ENCODE measurements at regions not wholly inside any gene's neighbourhood (a gene's known extent, or its start where the extent isn't known, plus 50 kb on each side); places are given as distances from the start of the nearest gene placed in this dataset.

DNA sequence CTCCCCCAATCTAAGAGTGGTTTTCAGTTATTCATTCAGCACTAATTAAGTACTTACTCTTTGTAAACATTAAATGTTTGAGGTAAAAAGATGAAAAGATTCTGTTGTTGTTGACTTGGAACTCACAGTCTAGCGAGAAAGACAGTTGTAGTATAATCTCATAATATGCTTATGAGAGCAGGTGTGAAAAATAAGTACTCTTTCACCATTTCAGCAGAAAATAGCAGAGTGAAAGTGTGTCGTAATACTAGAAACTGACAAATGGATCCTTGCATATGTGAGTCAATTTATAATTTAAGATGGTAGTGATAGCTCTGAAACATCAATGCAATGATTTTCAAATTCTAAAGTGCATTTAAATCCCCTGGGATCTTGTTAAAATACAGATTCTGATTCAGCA, 618.8 kb upstream of the CCDC54 start:
- no peak for TF ChIP-seq EZH2 (IDR thresholded peaks at IDR 0.05; ENCODE audit: borderline replicate concordance, low read length)
- TF ChIP-seq, protein P1, sequence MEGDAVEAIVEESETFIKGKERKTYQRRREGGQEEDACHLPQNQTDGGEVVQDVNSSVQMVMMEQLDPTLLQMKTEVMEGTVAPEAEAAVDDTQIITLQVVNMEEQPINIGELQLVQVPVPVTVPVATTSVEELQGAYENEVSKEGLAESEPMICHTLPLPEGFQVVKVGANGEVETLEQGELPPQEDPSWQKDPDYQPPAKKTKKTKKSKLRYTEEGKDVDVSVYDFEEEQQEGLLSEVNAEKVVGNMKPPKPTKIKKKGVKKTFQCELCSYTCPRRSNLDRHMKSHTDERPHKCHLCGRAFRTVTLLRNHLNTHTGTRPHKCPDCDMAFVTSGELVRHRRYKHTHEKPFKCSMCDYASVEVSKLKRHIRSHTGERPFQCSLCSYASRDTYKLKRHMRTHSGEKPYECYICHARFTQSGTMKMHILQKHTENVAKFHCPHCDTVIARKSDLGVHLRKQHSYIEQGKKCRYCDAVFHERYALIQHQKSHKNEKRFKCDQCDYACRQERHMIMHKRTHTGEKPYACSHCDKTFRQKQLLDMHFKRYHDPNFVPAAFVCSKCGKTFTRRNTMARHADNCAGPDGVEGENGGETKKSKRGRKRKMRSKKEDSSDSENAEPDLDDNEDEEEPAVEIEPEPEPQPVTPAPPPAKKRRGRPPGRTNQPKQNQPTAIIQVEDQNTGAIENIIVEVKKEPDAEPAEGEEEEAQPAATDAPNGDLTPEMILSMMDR (IDR thresholded peaks at IDR 0.05; ENCODE audit: low read length): no peak
- Histone ChIP-seq H3K9me3 (ENCODE audit: low read length) (no peaks in the 10 kb centered on the region), H3K9me2 (ENCODE audit: low read depth, low read length) (no peaks in the 10 kb centered on the region), H3K4me2 (ENCODE audit: low read length) (no peak overlapping the region), H3K27ac (ENCODE audit: low read depth, low read length, poor library complexity, severe bottlenecking) (no peak overlapping the region), H3K36me3 (ENCODE audit: insufficient read depth, low read length) (no peaks in the 10 kb centered on the region), H3K9ac (ENCODE audit: low read length) (no peak overlapping the region), H3K79me2 (ENCODE audit: insufficient read depth, low read length) (no peaks in the 10 kb centered on the region), H3K27me3 (ENCODE audit: insufficient read depth, low read length) (no peaks in the 10 kb centered on the region), H3K4me1 (ENCODE audit: insufficient read depth, low read length, severe bottlenecking) (no peaks in the 10 kb centered on the region), H4K20me1 (ENCODE audit: insufficient read depth, low read length) (no peaks in the 10 kb centered on the region), H3F3A (ENCODE audit: insufficient read depth, low read length) (no peaks in the 10 kb centered on the region), H3K4me3 (ENCODE audit: low read depth, low read length, poor library complexity, severe bottlenecking) (no peak overlapping the region), H2AFZ (ENCODE audit: low read length) (no peak overlapping the region)

DNA sequence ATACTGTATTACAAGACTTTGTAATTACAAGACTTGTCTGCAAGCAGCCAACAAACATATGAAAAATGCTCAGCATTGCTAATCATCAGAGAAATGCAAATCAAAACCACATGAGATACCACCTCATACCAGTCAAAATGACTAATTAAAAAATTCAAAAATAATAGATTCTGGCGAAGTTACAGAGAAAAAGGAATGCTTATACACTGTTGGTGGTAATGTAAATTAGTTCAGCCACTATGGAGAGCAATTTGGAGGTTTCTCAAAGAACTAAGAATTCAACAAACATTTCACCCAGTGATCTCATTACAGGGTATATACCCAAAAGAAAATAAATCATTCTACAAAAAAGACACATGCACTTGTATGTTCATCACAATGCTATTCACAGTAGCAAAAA, 617.5 kb upstream of the CCDC54 start:
- H3K4me1 ChIP-seq (ENCODE audit: insufficient read depth, low read length, severe bottlenecking): no peaks in the 10 kb centered on the region
- H3K4me3 ChIP-seq (ENCODE audit: low read depth, low read length, poor library complexity, severe bottlenecking): no peak overlapping the region
- H4K20me1 ChIP-seq (ENCODE audit: insufficient read depth, low read length): no peaks in the 10 kb centered on the region
- no peak for TF ChIP-seq EZH2 (IDR thresholded peaks at IDR 0.05; ENCODE audit: borderline replicate concordance, low read length)
- TF ChIP-seq, protein P1 (IDR thresholded peaks at IDR 0.05; ENCODE audit: low read length): no peak
- no peak overlapping the region for H2AFZ ChIP-seq (ENCODE audit: low read length)
- no peaks in the 10 kb centered on the region for H3K27me3 ChIP-seq (ENCODE audit: insufficient read depth, low read length)
- no peaks in the 10 kb centered on the region for H3F3A ChIP-seq (ENCODE audit: insufficient read depth, low read length)
- no peak overlapping the region for H3K9ac ChIP-seq (ENCODE audit: low read length)
- no peak overlapping the region for H3K27ac ChIP-seq (ENCODE audit: low read depth, low read length, poor library complexity, severe bottlenecking)
- H3K36me3 ChIP-seq (ENCODE audit: insufficient read depth, low read length): no peaks in the 10 kb centered on the region
- H3K4me2 ChIP-seq (ENCODE audit: low read length): no peak overlapping the region
- no peaks in the 10 kb centered on the region for H3K9me2 ChIP-seq (ENCODE audit: low read depth, low read length)
- H3K79me2 ChIP-seq (ENCODE audit: insufficient read depth, low read length): no peaks in the 10 kb centered on the region
- no peaks in the 10 kb centered on the region for H3K9me3 ChIP-seq (ENCODE audit: low read length)

DNA sequence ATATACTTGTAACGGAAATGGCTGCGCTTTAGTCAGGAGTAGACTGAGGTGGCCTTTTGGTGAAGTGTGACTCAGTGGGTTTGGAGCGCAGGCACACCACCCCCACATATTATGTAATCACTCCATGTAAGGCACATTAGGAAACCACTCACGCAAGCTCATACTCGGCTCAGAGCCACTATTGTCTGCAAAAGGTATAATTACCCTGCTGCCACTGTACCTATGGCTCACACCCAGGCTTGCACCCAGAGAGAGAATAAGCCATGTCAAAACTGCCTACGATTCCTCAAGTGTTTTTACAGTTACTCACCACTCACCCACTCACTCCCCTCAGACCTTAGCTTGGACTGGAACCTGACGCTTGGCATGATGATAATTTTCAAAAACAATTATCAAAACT, 611.9 kb upstream of the CCDC54 start:
- no peaks in the 10 kb centered on the region for H3K79me2 ChIP-seq (ENCODE audit: insufficient read depth, low read length)

More for the DNA sequence above, 611.9 kb upstream of the CCDC54 start:
- no peaks in the 10 kb centered on the region for H4K20me1 ChIP-seq (ENCODE audit: insufficient read depth, low read length)
- H3K27ac ChIP-seq (ENCODE audit: low read depth, low read length, poor library complexity, severe bottlenecking): no peak overlapping the region
- H3F3A ChIP-seq (ENCODE audit: insufficient read depth, low read length): no peaks in the 10 kb centered on the region
- H3K4me2 ChIP-seq (ENCODE audit: low read length): no peak overlapping the region
- H3K4me3 ChIP-seq (ENCODE audit: low read depth, low read length, poor library complexity, severe bottlenecking): no peak overlapping the region
- no peaks in the 10 kb centered on the region for H3K9me2 ChIP-seq (ENCODE audit: low read depth, low read length)
- no peak overlapping the region for H3K9ac ChIP-seq (ENCODE audit: low read length)
- H3K9me3 ChIP-seq (ENCODE audit: low read length): no peaks in the 10 kb centered on the region
- H3K4me1 ChIP-seq (ENCODE audit: insufficient read depth, low read length, severe bottlenecking): no peaks in the 10 kb centered on the region
- H2AFZ ChIP-seq (ENCODE audit: low read length): no peak overlapping the region
- TF ChIP-seq, protein P1 (IDR thresholded peaks at IDR 0.05; ENCODE audit: low read length): no peak
- no peak for TF ChIP-seq EZH2 (IDR thresholded peaks at IDR 0.05; ENCODE audit: borderline replicate concordance, low read length)
- H3K36me3 ChIP-seq (ENCODE audit: insufficient read depth, low read length): no peaks in the 10 kb centered on the region
- H3K27me3 ChIP-seq (ENCODE audit: insufficient read depth, low read length): no peaks in the 10 kb centered on the region

Data from OCI-LY1 (cell line).